ENCODE measurements at regions not wholly inside any gene's neighbourhood (a gene's known extent, or its start where the extent isn't known, plus 50 kb on each side); places are given as distances from the start of the nearest gene placed in this dataset.

DNA sequence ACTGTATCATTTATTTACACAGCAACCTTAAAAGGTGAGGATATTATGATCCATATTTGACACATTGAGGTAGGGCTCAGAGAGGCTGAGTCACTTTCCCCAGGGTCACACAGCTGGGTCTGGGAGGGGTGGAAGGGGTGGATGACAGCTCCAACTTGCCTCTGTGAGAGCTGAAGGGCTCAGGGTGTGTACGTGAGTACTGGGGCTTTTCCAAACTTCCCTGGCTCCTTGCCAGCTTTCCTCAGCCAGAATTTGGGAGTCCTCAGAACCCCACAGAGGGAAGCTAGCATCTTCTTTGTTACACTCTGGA lies 58.3 kb upstream of the SLC6A11 start:
- TF ChIP-seq, protein P1, sequence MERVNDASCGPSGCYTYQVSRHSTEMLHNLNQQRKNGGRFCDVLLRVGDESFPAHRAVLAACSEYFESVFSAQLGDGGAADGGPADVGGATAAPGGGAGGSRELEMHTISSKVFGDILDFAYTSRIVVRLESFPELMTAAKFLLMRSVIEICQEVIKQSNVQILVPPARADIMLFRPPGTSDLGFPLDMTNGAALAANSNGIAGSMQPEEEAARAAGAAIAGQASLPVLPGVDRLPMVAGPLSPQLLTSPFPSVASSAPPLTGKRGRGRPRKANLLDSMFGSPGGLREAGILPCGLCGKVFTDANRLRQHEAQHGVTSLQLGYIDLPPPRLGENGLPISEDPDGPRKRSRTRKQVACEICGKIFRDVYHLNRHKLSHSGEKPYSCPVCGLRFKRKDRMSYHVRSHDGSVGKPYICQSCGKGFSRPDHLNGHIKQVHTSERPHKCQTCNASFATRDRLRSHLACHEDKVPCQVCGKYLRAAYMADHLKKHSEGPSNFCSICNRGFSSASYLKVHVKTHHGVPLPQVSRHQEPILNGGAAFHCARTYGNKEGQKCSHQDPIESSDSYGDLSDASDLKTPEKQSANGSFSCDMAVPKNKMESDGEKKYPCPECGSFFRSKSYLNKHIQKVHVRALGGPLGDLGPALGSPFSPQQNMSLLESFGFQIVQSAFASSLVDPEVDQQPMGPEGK (CRISPR knock-in tag; IDR thresholded peaks at IDR 0.05; ENCODE audit: borderline replicate concordance): no peak
- TF ChIP-seq ARNTL (CRISPR knock-in tag; IDR thresholded peaks at IDR 0.05; ENCODE audit: borderline replicate concordance, low read depth) (no peak), BACH2 (CRISPR knock-in tag; IDR thresholded peaks at IDR 0.05; ENCODE audit: borderline replicate concordance) (no peak), ZFP3 (CRISPR knock-in tag; IDR thresholded peaks at IDR 0.05) (no peak), SNAI2 (CRISPR knock-in tag; IDR thresholded peaks at IDR 0.05) (no peak), ZFP30 (CRISPR knock-in tag; IDR thresholded peaks at IDR 0.05) (no peak), ZC3H10 (CRISPR knock-in tag; IDR thresholded peaks at IDR 0.05) (no peak)
- TF ChIP-seq, protein P2, sequence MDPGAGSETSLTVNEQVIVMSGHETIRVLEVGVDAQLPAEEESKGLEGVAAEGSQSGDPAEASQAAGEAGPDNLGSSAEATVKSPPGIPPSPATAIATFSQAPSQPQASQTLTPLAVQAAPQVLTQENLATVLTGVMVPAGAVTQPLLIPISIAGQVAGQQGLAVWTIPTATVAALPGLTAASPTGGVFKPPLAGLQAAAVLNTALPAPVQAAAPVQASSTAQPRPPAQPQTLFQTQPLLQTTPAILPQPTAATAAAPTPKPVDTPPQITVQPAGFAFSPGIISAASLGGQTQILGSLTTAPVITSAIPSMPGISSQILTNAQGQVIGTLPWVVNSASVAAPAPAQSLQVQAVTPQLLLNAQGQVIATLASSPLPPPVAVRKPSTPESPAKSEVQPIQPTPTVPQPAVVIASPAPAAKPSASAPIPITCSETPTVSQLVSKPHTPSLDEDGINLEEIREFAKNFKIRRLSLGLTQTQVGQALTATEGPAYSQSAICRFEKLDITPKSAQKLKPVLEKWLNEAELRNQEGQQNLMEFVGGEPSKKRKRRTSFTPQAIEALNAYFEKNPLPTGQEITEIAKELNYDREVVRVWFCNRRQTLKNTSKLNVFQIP (CRISPR knock-in tag; IDR thresholded peaks at IDR 0.05; ENCODE audit: borderline replicate concordance, low read depth): no peak
